ENCODE measurements at regions not wholly inside any gene's neighbourhood (a gene's known extent, or its start where the extent isn't known, plus 50 kb on each side); places are given as distances from the start of the nearest gene placed in this dataset.

DNA sequence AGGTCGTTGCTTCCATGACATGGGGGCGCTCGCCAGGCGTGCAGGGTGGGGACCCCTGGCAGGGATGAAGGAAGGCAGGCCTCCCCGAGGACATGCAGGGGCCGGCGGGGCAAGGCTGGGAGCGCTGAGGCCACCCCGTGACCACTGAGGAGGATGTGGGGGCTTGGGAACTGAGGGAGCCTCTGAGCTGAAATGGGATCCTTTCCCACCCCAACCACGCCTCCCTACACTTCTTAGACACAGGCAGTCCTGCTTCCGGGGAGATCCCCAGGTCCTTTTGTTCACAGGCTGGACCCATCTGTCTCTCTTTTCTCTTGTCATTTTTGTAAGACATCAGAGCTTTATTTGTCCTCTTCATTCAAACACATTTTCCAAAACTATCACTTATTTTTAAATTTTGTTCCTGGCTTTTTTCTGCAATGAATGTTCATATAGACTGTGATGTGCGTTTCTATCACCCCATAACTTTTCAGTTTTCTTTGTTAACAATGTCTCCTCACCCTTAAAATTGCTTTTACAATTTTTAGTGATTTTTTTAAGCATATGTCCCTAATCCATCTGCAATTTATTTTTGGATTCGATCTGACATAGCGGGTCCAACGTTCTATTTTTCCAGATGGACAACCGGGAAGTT lies 156.7 kb upstream of the BACE2 start:
- TF ChIP-seq EZH2phosphoT487 (IDR thresholded peaks at IDR 0.05; ENCODE audit: low read depth, severe bottlenecking, unreplicated experiment) (no peak), EZH2 (IDR thresholded peaks at IDR 0.05; ENCODE audit: borderline replicate concordance) (no peak)
- TF ChIP-seq, protein P1, sequence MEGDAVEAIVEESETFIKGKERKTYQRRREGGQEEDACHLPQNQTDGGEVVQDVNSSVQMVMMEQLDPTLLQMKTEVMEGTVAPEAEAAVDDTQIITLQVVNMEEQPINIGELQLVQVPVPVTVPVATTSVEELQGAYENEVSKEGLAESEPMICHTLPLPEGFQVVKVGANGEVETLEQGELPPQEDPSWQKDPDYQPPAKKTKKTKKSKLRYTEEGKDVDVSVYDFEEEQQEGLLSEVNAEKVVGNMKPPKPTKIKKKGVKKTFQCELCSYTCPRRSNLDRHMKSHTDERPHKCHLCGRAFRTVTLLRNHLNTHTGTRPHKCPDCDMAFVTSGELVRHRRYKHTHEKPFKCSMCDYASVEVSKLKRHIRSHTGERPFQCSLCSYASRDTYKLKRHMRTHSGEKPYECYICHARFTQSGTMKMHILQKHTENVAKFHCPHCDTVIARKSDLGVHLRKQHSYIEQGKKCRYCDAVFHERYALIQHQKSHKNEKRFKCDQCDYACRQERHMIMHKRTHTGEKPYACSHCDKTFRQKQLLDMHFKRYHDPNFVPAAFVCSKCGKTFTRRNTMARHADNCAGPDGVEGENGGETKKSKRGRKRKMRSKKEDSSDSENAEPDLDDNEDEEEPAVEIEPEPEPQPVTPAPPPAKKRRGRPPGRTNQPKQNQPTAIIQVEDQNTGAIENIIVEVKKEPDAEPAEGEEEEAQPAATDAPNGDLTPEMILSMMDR (IDR thresholded peaks at IDR 0.05; ENCODE audit: poor library complexity), result no peak
- H3K36me3 ChIP-seq (replicated peaks; ENCODE audit: insufficient read depth, low read depth), result no peaks in the 10 kb centered on the region
- no peaks in the 10 kb centered on the region for H3K9me2 ChIP-seq (replicated peaks; ENCODE audit: insufficient read depth)
- H3K4me2 ChIP-seq, result no peak overlapping the region
- DNase-seq (ENCODE audit: low spot score), result no peak
- no peak overlapping the region for H3K4me3 ChIP-seq
- no peak overlapping the region for H2AFZ ChIP-seq
- no peaks in the 10 kb centered on the region for H3K79me2 ChIP-seq
- H3K9me3 ChIP-seq (ENCODE audit: low read depth), result no peaks in the 10 kb centered on the region
- 87% methylated on average over 16 of the region's 16 CpGs for WGBS (ENCODE audit: low lambda C conversion rate, missing lambda C conversion rate)
- no peaks in the 10 kb centered on the region for H3K27me3 ChIP-seq
- no peaks in the 10 kb centered on the region for H4K20me1 ChIP-seq (ENCODE audit: insufficient read depth, poor library complexity, severe bottlenecking)
- H3K27ac ChIP-seq, result no peak overlapping the region
- H3K4me1 ChIP-seq (ENCODE audit: insufficient read depth), result no peaks in the 10 kb centered on the region

DNA sequence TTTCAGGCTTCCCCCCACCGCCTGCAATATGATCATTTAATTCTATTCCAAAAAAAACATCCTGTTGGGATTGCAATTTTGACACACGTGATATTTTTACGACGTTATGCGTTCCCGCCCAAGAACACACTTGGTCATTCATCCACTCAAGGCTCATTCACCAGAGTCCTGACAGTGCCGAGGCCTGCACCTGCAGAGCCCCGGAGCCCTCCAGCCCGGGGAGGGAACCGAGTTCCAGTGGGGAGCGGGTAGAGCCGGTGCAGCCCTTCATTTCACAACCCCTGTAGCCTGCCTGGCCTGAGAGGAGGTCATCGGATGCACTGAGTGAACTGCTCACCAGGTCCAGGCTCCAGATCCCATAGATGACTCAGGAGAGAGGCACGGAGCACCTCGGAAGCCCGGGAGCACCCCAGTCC lies 156.0 kb upstream of the BACE2 start:
- Histone ChIP-seq H3K79me2 (no peaks in the 10 kb centered on the region), H2AFZ (no peak overlapping the region), H3K9me3 (ENCODE audit: low read depth) (no peaks in the 10 kb centered on the region), H3K27ac (no peak overlapping the region), H4K20me1 (ENCODE audit: insufficient read depth, poor library complexity, severe bottlenecking) (no peaks in the 10 kb centered on the region), H3K27me3 (no peaks in the 10 kb centered on the region), H3K9me2 (replicated peaks; ENCODE audit: insufficient read depth) (no peaks in the 10 kb centered on the region), H3K36me3 (replicated peaks; ENCODE audit: insufficient read depth, low read depth) (no peaks in the 10 kb centered on the region), H3K4me3 (no peak overlapping the region), H3K4me2 (no peak overlapping the region), H3K4me1 (ENCODE audit: insufficient read depth) (no peaks in the 10 kb centered on the region)
- no peak for TF ChIP-seq EZH2 (IDR thresholded peaks at IDR 0.05; ENCODE audit: borderline replicate concordance)
- no peak for TF ChIP-seq EZH2phosphoT487 (IDR thresholded peaks at IDR 0.05; ENCODE audit: low read depth, severe bottlenecking, unreplicated experiment)
- TF ChIP-seq, protein P1 (IDR thresholded peaks at IDR 0.05; ENCODE audit: poor library complexity), result no peak
- 87% methylated on average over 16 of the region's 16 CpGs for WGBS (ENCODE audit: low lambda C conversion rate, missing lambda C conversion rate)
- no peak for DNase-seq (ENCODE audit: low spot score)

DNA sequence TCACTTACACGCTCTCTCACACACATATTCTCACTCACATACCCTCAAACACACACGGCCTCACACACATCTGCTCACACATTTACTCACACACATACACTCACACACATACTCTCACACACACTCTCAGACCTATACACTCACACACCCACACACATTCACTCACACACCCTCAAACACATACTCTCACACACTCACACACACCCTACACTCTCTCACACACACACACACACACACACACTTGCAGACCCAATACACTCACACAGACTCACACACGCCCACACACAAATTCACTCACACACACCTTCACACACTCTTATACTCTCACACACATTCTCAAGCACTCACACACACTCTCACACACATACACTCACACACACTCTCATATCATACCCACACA lies 155.5 kb upstream of the BACE2 start:
- Histone ChIP-seq H3K27ac (no peak overlapping the region), H3K4me3 (no peak overlapping the region), H3K79me2 (no peaks in the 10 kb centered on the region), H3K4me2 (no peak overlapping the region), H2AFZ (no peak overlapping the region), H3K9me3 (ENCODE audit: low read depth) (no peaks in the 10 kb centered on the region), H3K4me1 (ENCODE audit: insufficient read depth) (no peaks in the 10 kb centered on the region), H3K9me2 (replicated peaks; ENCODE audit: insufficient read depth) (no peaks in the 10 kb centered on the region), H3K36me3 (replicated peaks; ENCODE audit: insufficient read depth, low read depth) (no peaks in the 10 kb centered on the region), H3K27me3 (no peaks in the 10 kb centered on the region), H4K20me1 (ENCODE audit: insufficient read depth, poor library complexity, severe bottlenecking) (no peaks in the 10 kb centered on the region)
- no peak for DNase-seq (ENCODE audit: low spot score)
- TF ChIP-seq EZH2 (IDR thresholded peaks at IDR 0.05; ENCODE audit: borderline replicate concordance), result no peak
- 100% methylated on average over 3 of the region's 3 CpGs for WGBS (ENCODE audit: low lambda C conversion rate, missing lambda C conversion rate)

DNA sequence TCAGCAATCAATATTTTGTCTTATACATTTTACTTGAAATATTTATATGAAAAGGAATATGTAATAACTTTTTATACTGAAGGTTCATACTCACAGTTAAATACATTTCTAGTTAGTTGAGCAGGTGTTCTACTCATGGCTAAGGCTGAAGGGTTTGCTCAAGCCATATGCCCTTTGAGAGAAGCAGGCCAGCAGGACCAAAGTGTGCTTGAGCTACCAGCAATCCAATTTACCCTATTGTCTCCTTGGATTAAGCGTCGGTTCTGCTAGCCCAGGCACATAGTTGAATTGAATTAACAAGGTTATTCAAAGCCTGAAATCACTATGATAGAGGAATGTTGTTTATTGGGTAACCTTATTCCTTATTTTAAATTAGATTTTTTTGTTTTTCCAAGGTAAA lies 151.5 kb upstream of the BACE2 start:
- no peaks in the 10 kb centered on the region for H3K9me2 ChIP-seq (replicated peaks; ENCODE audit: insufficient read depth)
- H4K20me1 ChIP-seq (ENCODE audit: insufficient read depth, poor library complexity, severe bottlenecking), result no peaks in the 10 kb centered on the region
- H3K36me3 ChIP-seq (replicated peaks; ENCODE audit: insufficient read depth, low read depth), result no peaks in the 10 kb centered on the region
- no peak overlapping the region for H3K27ac ChIP-seq
- H3K4me2 ChIP-seq, result no peak overlapping the region
- no peak overlapping the region for H3K4me3 ChIP-seq
- no peak overlapping the region for H2AFZ ChIP-seq
- no peaks in the 10 kb centered on the region for H3K79me2 ChIP-seq
- 70% methylated on average over 2 of the region's 2 CpGs for WGBS (ENCODE audit: low lambda C conversion rate, missing lambda C conversion rate)
- no peak for TF ChIP-seq EZH2 (IDR thresholded peaks at IDR 0.05; ENCODE audit: borderline replicate concordance)
- TF ChIP-seq, protein P1 (IDR thresholded peaks at IDR 0.05; ENCODE audit: poor library complexity), result no peak
- no peaks in the 10 kb centered on the region for H3K4me1 ChIP-seq (ENCODE audit: insufficient read depth)
- H3K27me3 ChIP-seq, result no peaks in the 10 kb centered on the region
- H3K9me3 ChIP-seq (ENCODE audit: low read depth), result no peaks in the 10 kb centered on the region
- DNase-seq (ENCODE audit: low spot score), result no peak

All from hepatocyte (in vitro differentiated cells).